RWPE2 (cell line): ENCODE measurements at regions not wholly inside any gene's neighbourhood (a gene's known extent, or its start where the extent isn't known, plus 50 kb on each side); places are given as distances from the start of the nearest gene placed in this dataset.

Experiments
- ATAC-seq: fragments of 200-7000 bp; cut with Tn5 transposase; 3 replicates; pipeline ENCODE4 v1.9.1; 2021; ENCODE audit warnings: low read depth
- DNase-seq: peaks from one replicate; pipeline ENCODE4 v3.0.0-alpha.2; 2020; ENCODE audit warnings: low spot score
- H3K27ac ChIP-seq: fragments of 450-650 bp; 2 replicates; pipeline ENCODE4 v1.5.1; 2017; ENCODE audit warnings: mild to moderate bottlenecking; ENCODE audit not compliant: poor library complexity, severe bottlenecking
- H3K27me3 ChIP-seq: fragments of 250-450 bp; sonication (Bioruptor Pico); 2 replicates; pipeline ENCODE4 v1.5.1; 2021; ENCODE audit warnings: mild to moderate bottlenecking, moderate library complexity; ENCODE audit not compliant: insufficient read depth, poor library complexity, severe bottlenecking
- H3K36me3 ChIP-seq: fragments of 250-450 bp; sonication (Bioruptor Pico); 2 replicates; pipeline ENCODE4 v1.5.1; 2020; ENCODE audit warnings: low read depth, mild to moderate bottlenecking, moderate library complexity
- H3K4me1 ChIP-seq: fragments of 250-450 bp; sonication (Bioruptor Pico); 2 replicates; pipeline ENCODE4 v1.5.1; 2021; ENCODE audit warnings: mild to moderate bottlenecking, moderate library complexity; ENCODE audit not compliant: insufficient read depth, poor library complexity, severe bottlenecking
- H3K4me3 ChIP-seq: fragments of 250-450 bp; sonication (Bioruptor Pico); 2 replicates; pipeline ENCODE4 v1.5.1; 2021; ENCODE audit warnings: mild to moderate bottlenecking, moderate library complexity; ENCODE audit not compliant: severe bottlenecking
- H3K9me3 ChIP-seq: fragments of 250-450 bp; sonication (Bioruptor Pico); 2 replicates; pipeline ENCODE4 v1.5.1; 2021; ENCODE audit warnings: mild to moderate bottlenecking, moderate library complexity; ENCODE audit not compliant: severe bottlenecking
- CTCF ChIP-seq: fragments of 450-650 bp; IDR thresholded peaks from one replicate; pipeline ENCODE4 v1.5.1; 2017; ENCODE audit warnings: mild to moderate bottlenecking, moderate library complexity; ENCODE audit not compliant: poor library complexity, severe bottlenecking

- H3K4me3 ChIP-seq: no peak overlapping the region
- no peaks in the 10 kb centered on the region for H3K27me3 ChIP-seq
- DNase-seq (no peak), ATAC-seq (no peak)
- H3K27ac ChIP-seq: no peak overlapping the region
- no peak for TF ChIP-seq CTCF
- H3K4me1 ChIP-seq: peaks cover 11% of the 10 kb centered on the region
- no peaks in the 10 kb centered on the region for H3K9me3 ChIP-seq
- H3K36me3 ChIP-seq: no peaks in the 10 kb centered on the region
These were observed 146.3 kb downstream of the SNX19 start for GRCh38 chr11:130769782-130770535.

GRCh38 chr11:130771708-130772107 is 144.6 kb downstream of the SNX19 start:
- peaks cover 19% of the 10 kb centered on the region for H3K4me1 ChIP-seq

GRCh38 chr11:130772266-130773227 is 143.7 kb downstream of the SNX19 start:
- no peak for TF ChIP-seq CTCF
- Histone ChIP-seq H3K27ac (peak overlapping the region; percentile 59), H3K4me1 (peaks cover 19% of the 10 kb centered on the region), H3K27me3 (no peaks in the 10 kb centered on the region), H3K4me3 (no peak overlapping the region), H3K36me3 (no peaks in the 10 kb centered on the region), H3K9me3 (no peaks in the 10 kb centered on the region)
- ATAC-seq (peak; percentile 90), DNase-seq (no peak)

More at GRCh38 chr11:130771708-130772107, 144.6 kb downstream of the SNX19 start:
- no peaks in the 10 kb centered on the region for H3K9me3 ChIP-seq
- no peak for ATAC-seq
- no peaks in the 10 kb centered on the region for H3K27me3 ChIP-seq
- TF ChIP-seq CTCF: no peak
- no peaks in the 10 kb centered on the region for H3K36me3 ChIP-seq
- peak overlapping the region; percentile 59 for H3K27ac ChIP-seq
- DNase-seq: no peak
- H3K4me3 ChIP-seq: no peak overlapping the region

GRCh38 chr11:130773244-130773820 is 142.9 kb downstream of the SNX19 start:
- ATAC-seq (no peak), DNase-seq (no peak)
- peaks cover 19% of the 10 kb centered on the region for H3K4me1 ChIP-seq
- peak overlapping the region; percentile 59 for H3K27ac ChIP-seq
- H3K27me3 ChIP-seq: no peaks in the 10 kb centered on the region
- no peak overlapping the region for H3K4me3 ChIP-seq
- no peak for TF ChIP-seq CTCF
- H3K9me3 ChIP-seq: no peaks in the 10 kb centered on the region
- no peaks in the 10 kb centered on the region for H3K36me3 ChIP-seq
